H1 (cell line): ENCODE measurements at regions not wholly inside any gene's neighbourhood (a gene's known extent, or its start where the extent isn't known, plus 50 kb on each side); places are given as distances from the start of the nearest gene placed in this dataset.

Experiments
- SP1 ChIP-seq: IDR thresholded peaks from 2 replicates; pipeline ENCODE4 v1.6.1; 2011; ENCODE audit warnings: low read depth, low read length
- SRF ChIP-seq: IDR thresholded peaks from 2 replicates; pipeline ENCODE4 v1.6.1; 2011; ENCODE audit warnings: mild to moderate bottlenecking, low read depth, low read length, moderate library complexity
- TEAD4 ChIP-seq: IDR thresholded peaks from 2 replicates; pipeline ENCODE4 v1.6.1; 2012; ENCODE audit warnings: low read depth, low read length, inconsistent platforms, mixed read lengths
- ZNF274 ChIP-seq: IDR thresholded peaks from 2 replicates; pipeline ENCODE4 v1.7.0; 2012; ENCODE audit warnings: low read length, borderline replicate concordance; ENCODE audit errors: extremely low read depth
- TF ChIP-seq, protein P1 (sequence below): fragments of 300-600 bp; sonication (generic); IDR thresholded peaks from 2 replicates; pipeline ENCODE4 v1.7.1; 2012; ENCODE audit warnings: low read length, moderate library complexity, mild to moderate bottlenecking, inconsistent platforms; ENCODE audit not compliant: insufficient replicate concordance

DNA sequence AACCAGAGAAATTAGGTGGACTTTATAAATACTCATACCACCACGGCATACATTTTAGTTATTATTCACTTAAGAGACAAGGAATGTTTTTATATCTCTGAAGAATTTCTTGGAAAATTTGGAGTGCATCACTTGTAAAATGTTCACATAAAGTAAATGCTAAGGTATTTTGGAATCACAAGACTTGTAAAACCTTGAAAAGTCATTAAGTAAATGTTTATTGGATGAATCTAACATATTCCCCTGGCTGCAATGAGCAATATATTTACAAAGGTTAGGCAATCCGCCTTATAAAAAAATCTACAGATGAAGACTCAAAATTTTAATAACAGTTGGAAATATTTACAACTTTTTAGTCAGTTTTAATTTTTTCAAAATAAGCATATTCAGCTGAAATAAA is 287.4 kb upstream of the ALG10 start (continued):
- TF ChIP-seq, protein P1, sequence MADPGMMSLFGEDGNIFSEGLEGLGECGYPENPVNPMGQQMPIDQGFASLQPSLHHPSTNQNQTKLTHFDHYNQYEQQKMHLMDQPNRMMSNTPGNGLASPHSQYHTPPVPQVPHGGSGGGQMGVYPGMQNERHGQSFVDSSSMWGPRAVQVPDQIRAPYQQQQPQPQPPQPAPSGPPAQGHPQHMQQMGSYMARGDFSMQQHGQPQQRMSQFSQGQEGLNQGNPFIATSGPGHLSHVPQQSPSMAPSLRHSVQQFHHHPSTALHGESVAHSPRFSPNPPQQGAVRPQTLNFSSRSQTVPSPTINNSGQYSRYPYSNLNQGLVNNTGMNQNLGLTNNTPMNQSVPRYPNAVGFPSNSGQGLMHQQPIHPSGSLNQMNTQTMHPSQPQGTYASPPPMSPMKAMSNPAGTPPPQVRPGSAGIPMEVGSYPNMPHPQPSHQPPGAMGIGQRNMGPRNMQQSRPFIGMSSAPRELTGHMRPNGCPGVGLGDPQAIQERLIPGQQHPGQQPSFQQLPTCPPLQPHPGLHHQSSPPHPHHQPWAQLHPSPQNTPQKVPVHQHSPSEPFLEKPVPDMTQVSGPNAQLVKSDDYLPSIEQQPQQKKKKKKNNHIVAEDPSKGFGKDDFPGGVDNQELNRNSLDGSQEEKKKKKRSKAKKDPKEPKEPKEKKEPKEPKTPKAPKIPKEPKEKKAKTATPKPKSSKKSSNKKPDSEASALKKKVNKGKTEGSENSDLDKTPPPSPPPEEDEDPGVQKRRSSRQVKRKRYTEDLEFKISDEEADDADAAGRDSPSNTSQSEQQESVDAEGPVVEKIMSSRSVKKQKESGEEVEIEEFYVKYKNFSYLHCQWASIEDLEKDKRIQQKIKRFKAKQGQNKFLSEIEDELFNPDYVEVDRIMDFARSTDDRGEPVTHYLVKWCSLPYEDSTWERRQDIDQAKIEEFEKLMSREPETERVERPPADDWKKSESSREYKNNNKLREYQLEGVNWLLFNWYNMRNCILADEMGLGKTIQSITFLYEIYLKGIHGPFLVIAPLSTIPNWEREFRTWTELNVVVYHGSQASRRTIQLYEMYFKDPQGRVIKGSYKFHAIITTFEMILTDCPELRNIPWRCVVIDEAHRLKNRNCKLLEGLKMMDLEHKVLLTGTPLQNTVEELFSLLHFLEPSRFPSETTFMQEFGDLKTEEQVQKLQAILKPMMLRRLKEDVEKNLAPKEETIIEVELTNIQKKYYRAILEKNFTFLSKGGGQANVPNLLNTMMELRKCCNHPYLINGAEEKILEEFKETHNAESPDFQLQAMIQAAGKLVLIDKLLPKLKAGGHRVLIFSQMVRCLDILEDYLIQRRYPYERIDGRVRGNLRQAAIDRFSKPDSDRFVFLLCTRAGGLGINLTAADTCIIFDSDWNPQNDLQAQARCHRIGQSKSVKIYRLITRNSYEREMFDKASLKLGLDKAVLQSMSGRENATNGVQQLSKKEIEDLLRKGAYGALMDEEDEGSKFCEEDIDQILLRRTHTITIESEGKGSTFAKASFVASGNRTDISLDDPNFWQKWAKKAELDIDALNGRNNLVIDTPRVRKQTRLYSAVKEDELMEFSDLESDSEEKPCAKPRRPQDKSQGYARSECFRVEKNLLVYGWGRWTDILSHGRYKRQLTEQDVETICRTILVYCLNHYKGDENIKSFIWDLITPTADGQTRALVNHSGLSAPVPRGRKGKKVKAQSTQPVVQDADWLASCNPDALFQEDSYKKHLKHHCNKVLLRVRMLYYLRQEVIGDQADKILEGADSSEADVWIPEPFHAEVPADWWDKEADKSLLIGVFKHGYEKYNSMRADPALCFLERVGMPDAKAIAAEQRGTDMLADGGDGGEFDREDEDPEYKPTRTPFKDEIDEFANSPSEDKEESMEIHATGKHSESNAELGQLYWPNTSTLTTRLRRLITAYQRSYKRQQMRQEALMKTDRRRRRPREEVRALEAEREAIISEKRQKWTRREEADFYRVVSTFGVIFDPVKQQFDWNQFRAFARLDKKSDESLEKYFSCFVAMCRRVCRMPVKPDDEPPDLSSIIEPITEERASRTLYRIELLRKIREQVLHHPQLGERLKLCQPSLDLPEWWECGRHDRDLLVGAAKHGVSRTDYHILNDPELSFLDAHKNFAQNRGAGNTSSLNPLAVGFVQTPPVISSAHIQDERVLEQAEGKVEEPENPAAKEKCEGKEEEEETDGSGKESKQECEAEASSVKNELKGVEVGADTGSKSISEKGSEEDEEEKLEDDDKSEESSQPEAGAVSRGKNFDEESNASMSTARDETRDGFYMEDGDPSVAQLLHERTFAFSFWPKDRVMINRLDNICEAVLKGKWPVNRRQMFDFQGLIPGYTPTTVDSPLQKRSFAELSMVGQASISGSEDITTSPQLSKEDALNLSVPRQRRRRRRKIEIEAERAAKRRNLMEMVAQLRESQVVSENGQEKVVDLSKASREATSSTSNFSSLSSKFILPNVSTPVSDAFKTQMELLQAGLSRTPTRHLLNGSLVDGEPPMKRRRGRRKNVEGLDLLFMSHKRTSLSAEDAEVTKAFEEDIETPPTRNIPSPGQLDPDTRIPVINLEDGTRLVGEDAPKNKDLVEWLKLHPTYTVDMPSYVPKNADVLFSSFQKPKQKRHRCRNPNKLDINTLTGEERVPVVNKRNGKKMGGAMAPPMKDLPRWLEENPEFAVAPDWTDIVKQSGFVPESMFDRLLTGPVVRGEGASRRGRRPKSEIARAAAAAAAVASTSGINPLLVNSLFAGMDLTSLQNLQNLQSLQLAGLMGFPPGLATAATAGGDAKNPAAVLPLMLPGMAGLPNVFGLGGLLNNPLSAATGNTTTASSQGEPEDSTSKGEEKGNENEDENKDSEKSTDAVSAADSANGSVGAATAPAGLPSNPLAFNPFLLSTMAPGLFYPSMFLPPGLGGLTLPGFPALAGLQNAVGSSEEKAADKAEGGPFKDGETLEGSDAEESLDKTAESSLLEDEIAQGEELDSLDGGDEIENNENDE = no peak
- TF ChIP-seq SP1 = no peak
- no peak for TF ChIP-seq SRF
- TF ChIP-seq ZNF274 = no peak
- no peak for TF ChIP-seq TEAD4
